H9 (cell line): ENCODE measurements at regions not wholly inside any gene's neighbourhood (a gene's known extent, or its start where the extent isn't known, plus 50 kb on each side); places are given as distances from the start of the nearest gene placed in this dataset.
A peak's percentile ranks its signal among the peaks of the same experiment; 100 is the strongest.

Experiments used
- DNase-seq: peaks from one replicate; pipeline ENCODE4 v3.0.0-alpha.2; 2017
- H2AFZ ChIP-seq: one replicate; pipeline ENCODE4 v1.6.1; 2013; ENCODE audit warnings: mild to moderate bottlenecking, low read length, control low read depth, moderate library complexity
- H2AK5ac ChIP-seq: 2 replicates; pipeline ENCODE4 v1.6.1; 2013; ENCODE audit warnings: low read length, control low read depth, mixed read lengths; ENCODE audit not compliant: insufficient read length
- H2BK120ac ChIP-seq: one replicate; pipeline ENCODE4 v1.6.1; 2013; ENCODE audit warnings: low read depth, mild to moderate bottlenecking, low read length, control low read depth, inconsistent platforms; ENCODE audit not compliant: poor library complexity, severe bottlenecking
- H2BK12ac ChIP-seq: 2 replicates; pipeline ENCODE4 v1.6.1; 2013; ENCODE audit warnings: low read length, control low read depth, mixed read lengths, low read depth; ENCODE audit not compliant: insufficient read length
- H2BK15ac ChIP-seq: 2 replicates; pipeline ENCODE4 v1.6.1; 2013; ENCODE audit warnings: low read depth, low read length, control low read depth
- H2BK20ac ChIP-seq: one replicate; pipeline ENCODE4 v1.6.1; 2013; ENCODE audit warnings: low read depth, mild to moderate bottlenecking, low read length, control low read depth, inconsistent platforms; ENCODE audit not compliant: poor library complexity, severe bottlenecking
- H2BK5ac ChIP-seq: 2 replicates; pipeline ENCODE4 v1.6.1; 2013; ENCODE audit warnings: low read length, control low read depth, mixed read lengths; ENCODE audit not compliant: insufficient read length
- H3K14ac ChIP-seq: 2 replicates; pipeline ENCODE4 v1.6.1; 2013; ENCODE audit warnings: low read length, control low read depth; ENCODE audit not compliant: insufficient read depth
- H3K18ac ChIP-seq: 2 replicates; pipeline ENCODE4 v1.6.1; 2013; ENCODE audit warnings: low read depth, mild to moderate bottlenecking, mixed read lengths, low read length, control low read depth; ENCODE audit not compliant: insufficient read length
- H3K23ac ChIP-seq: 2 replicates; pipeline ENCODE4 v1.6.1; 2013; ENCODE audit warnings: low read length, control low read depth, mixed read lengths, low read depth; ENCODE audit not compliant: insufficient read length
- H3K23me2 ChIP-seq: 2 replicates; pipeline ENCODE4 v1.6.1; 2013; ENCODE audit warnings: low read depth, mild to moderate bottlenecking, mixed read lengths, low read length, control low read depth; ENCODE audit not compliant: insufficient read length, poor library complexity, severe bottlenecking
- H3K27ac ChIP-seq: 2 replicates; pipeline ENCODE4 v1.5.1; 2013; ENCODE audit warnings: low read length, control low read depth, mixed read lengths, low read depth; ENCODE audit not compliant: insufficient read length
- H3K27me3 ChIP-seq: 2 replicates; pipeline ENCODE4 v1.6.1; 2013; ENCODE audit warnings: low read length, control low read depth, inconsistent platforms; ENCODE audit not compliant: insufficient read depth
- H3K4ac ChIP-seq: 2 replicates; pipeline ENCODE4 v1.6.1; 2013; ENCODE audit warnings: low read depth, mild to moderate bottlenecking, control low read depth, inconsistent platforms, low read length, moderate library complexity
- H3K4me1 ChIP-seq: 2 replicates; pipeline ENCODE4 v1.6.1; 2013; ENCODE audit warnings: low read length, control low read depth, inconsistent platforms; ENCODE audit not compliant: insufficient read depth
- H3K4me2 ChIP-seq: 2 replicates; pipeline ENCODE4 v1.6.1; 2013; ENCODE audit warnings: low read length, control low read depth, mixed read lengths; ENCODE audit not compliant: insufficient read length, insufficient read depth
- H3K56ac ChIP-seq: 2 replicates; pipeline ENCODE4 v1.6.1; 2013; ENCODE audit warnings: low read depth, mild to moderate bottlenecking, mixed read lengths, low read length, control low read depth; ENCODE audit not compliant: insufficient read length
- H3K79me1 ChIP-seq: 2 replicates; pipeline ENCODE4 v1.6.1; 2013; ENCODE audit warnings: low read depth, mild to moderate bottlenecking, moderate library complexity, low read length, control low read depth, inconsistent platforms; ENCODE audit not compliant: insufficient read depth, poor library complexity, severe bottlenecking
- H3K79me2 ChIP-seq: 2 replicates; pipeline ENCODE4 v1.6.1; 2013; ENCODE audit warnings: low read length, control low read depth, inconsistent platforms; ENCODE audit not compliant: insufficient read depth
- H3K9ac ChIP-seq: 2 replicates; pipeline ENCODE4 v1.6.1; 2013; ENCODE audit warnings: low read length, control low read depth, mixed read lengths; ENCODE audit not compliant: insufficient read length; ENCODE audit errors: extremely low read depth
- H3K9me3 ChIP-seq: one replicate; pipeline ENCODE4 v1.6.1; 2013; ENCODE audit warnings: low read depth, low read length, inconsistent platforms; ENCODE audit not compliant: control insufficient read depth
- H3T11ph ChIP-seq: one replicate; pipeline ENCODE4 v1.6.1; 2013; ENCODE audit warnings: mild to moderate bottlenecking, low read length, control low read depth, inconsistent platforms
- H4K20me1 ChIP-seq: one replicate; pipeline ENCODE4 v1.6.1; 2013; ENCODE audit not compliant: control insufficient read depth, insufficient read length, insufficient read depth
- H4K5ac ChIP-seq: 2 replicates; pipeline ENCODE4 v1.6.1; 2013; ENCODE audit warnings: low read depth, mild to moderate bottlenecking, mixed read lengths, low read length, control low read depth; ENCODE audit not compliant: insufficient read length
- H4K8ac ChIP-seq: replicated peaks from 2 replicates; pipeline ENCODE4 v1.6.1; 2013; ENCODE audit warnings: low read length, control low read depth, mixed read lengths, low read depth; ENCODE audit not compliant: insufficient read length
- H4K91ac ChIP-seq: 2 replicates; pipeline ENCODE4 v1.6.1; 2013; ENCODE audit warnings: low read depth, mild to moderate bottlenecking, moderate library complexity, mixed read lengths, low read length, control low read depth; ENCODE audit not compliant: insufficient read length
- H3K27ac Mint-ChIP-seq, 3 experiments: 2 replicates in 2 of 3; 3 replicates in 1 of 3; pipeline ENCODE4 v1.8.0; 2020 to 2021; ENCODE audit warnings: mixed read lengths in 3 of 3, mild to moderate bottlenecking in 1 of 3, moderate library complexity in 1 of 3
- H3K27me3 Mint-ChIP-seq: 2 replicates; pipeline ENCODE4 v1.8.0; 2021; ENCODE audit warnings: low read depth, mild to moderate bottlenecking, moderate library complexity, mixed read lengths
- H3K36me3 Mint-ChIP-seq, 3 experiments: 2 replicates in 2 of 3; 3 replicates in 1 of 3; pipeline ENCODE4 v1.8.0; 2020 to 2021; ENCODE audit warnings: low read depth in 3 of 3, mixed read lengths in 3 of 3; ENCODE audit not compliant: insufficient read depth in 1 of 3
- H3K4me1 Mint-ChIP-seq, 2 experiments: 2 replicates each; pipeline ENCODE4 v1.8.0; 2020; ENCODE audit warnings: mixed read lengths in 2 of 2
- H3K4me3 Mint-ChIP-seq, 2 experiments: 2 replicates in 1 of 2; 3 replicates in 1 of 2; pipeline ENCODE4 v1.8.0; 2020 to 2021; ENCODE audit warnings: mild to moderate bottlenecking in 2 of 2, mixed read lengths in 2 of 2, moderate library complexity in 1 of 2
- H3K9me3 Mint-ChIP-seq, 2 experiments: 2 replicates in 1 of 2; 3 replicates in 1 of 2; pipeline ENCODE4 v1.8.0; 2020; ENCODE audit warnings: mild to moderate bottlenecking in 2 of 2, mixed read lengths in 2 of 2, moderate library complexity in 1 of 2
- WGBS: extraction: QIAGEN DNeasy Blood & Tissue Kit; methylation state at CpG from one replicate; pipeline ENCODE4 v1.1.7; 2013; ENCODE audit warnings: missing lambda C conversion rate, low lambda C conversion rate, mixed read lengths; ENCODE audit not compliant: insufficient read length; ENCODE audit errors: extremely low coverage; 5-methylcytosine and 5-hydroxymethylcytosine counted together
- TF ChIP-seq, protein P1 (sequence below): fragments of 200-600 bp; sonication (generic); conservative IDR thresholded peaks from 3 replicates; pipeline ENCODE4 v1.8.0; 2021; ENCODE audit warnings: antibody characterized with exemption, mild to moderate bottlenecking

DNA sequence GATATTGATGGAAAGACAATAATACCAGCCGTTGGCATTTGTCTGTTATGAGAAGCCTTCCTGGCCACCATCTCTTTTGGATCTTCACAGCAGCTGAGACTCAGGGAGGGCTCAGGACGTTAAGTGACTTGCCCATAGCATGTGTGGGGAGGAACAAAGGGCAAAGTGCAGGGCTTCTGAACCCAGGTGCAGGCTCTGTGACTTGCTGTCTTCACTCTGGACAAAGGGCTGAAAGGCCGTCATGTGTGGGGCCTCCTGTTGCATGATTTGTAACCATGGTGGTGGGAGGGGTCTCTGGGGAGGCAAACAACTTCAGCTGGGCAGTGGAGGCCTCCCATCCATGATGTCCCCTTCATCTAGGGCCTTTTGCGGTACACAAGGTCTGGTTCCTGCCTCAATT is 65.5 kb upstream of the SIX2 start:
- Histone ChIP-seq H3K23me2 (no peaks in the 10 kb centered on the region), H4K8ac (no peak overlapping the region), H2BK12ac (no peak overlapping the region), H2BK20ac (no peak overlapping the region), H3K27ac (no peak overlapping the region), H2BK15ac (no peak overlapping the region), H3K9me3 (no peaks in the 10 kb centered on the region), H3K9ac (no peak overlapping the region), H3K27me3 (no peaks in the 10 kb centered on the region), H4K5ac (no peak overlapping the region), H3K79me2 (no peaks in the 10 kb centered on the region), H3T11ph (no peak overlapping the region), H3K56ac (no peak overlapping the region), H3K18ac (no peak overlapping the region), H3K4me1 (peaks cover 4% of the 10 kb centered on the region; the same call in 1 of the 2 replicates), H2AK5ac (no peak overlapping the region), H4K20me1 (no peaks in the 10 kb centered on the region), H3K4me2 (no peak overlapping the region), H3K14ac (no peak overlapping the region), H2BK120ac (no peak overlapping the region), H2BK5ac (no peak overlapping the region), H3K79me1 (no peaks in the 10 kb centered on the region), H4K91ac (no peak overlapping the region), H3K4ac (no peak overlapping the region), H2AFZ (no peak overlapping the region), H3K23ac (no peak overlapping the region)
- no CpG with 5 or more reads among the region's 4 CpGs for WGBS
- TF ChIP-seq, protein P1, sequence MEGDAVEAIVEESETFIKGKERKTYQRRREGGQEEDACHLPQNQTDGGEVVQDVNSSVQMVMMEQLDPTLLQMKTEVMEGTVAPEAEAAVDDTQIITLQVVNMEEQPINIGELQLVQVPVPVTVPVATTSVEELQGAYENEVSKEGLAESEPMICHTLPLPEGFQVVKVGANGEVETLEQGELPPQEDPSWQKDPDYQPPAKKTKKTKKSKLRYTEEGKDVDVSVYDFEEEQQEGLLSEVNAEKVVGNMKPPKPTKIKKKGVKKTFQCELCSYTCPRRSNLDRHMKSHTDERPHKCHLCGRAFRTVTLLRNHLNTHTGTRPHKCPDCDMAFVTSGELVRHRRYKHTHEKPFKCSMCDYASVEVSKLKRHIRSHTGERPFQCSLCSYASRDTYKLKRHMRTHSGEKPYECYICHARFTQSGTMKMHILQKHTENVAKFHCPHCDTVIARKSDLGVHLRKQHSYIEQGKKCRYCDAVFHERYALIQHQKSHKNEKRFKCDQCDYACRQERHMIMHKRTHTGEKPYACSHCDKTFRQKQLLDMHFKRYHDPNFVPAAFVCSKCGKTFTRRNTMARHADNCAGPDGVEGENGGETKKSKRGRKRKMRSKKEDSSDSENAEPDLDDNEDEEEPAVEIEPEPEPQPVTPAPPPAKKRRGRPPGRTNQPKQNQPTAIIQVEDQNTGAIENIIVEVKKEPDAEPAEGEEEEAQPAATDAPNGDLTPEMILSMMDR: no peak
- H3K4me1 Mint-ChIP-seq: peaks cover 15 to 16% of the 10 kb centered on the region in 2 experiments
- no peak overlapping the region; a peak in 1 of 7 replicates for H3K27ac Mint-ChIP-seq
- no peaks in the 10 kb centered on the region; a peak in 3 of 5 replicates for H3K9me3 Mint-ChIP-seq
- H3K4me3 Mint-ChIP-seq: no peak overlapping the region
- DNase-seq: peak; percentile 15
- H3K36me3 Mint-ChIP-seq: peaks cover 0 to 6% (median 0%) of the 10 kb centered on the region in 3 experiments; a peak in 1 of 7 replicates
- H3K27me3 Mint-ChIP-seq: peaks cover 14% of the 10 kb centered on the region
